ENCODE measurements at regions not wholly inside any gene's neighbourhood (a gene's known extent, or its start where the extent isn't known, plus 50 kb on each side); places are given as distances from the start of the nearest gene placed in this dataset.
"Not testable (repeated sequence)": the region's sequence is repeated elsewhere in the genome, so short reads cannot be mapped to it uniquely, and the experiment has no call there.

GRCh38 chr3:24565053-24565452, 70.4 kb upstream of the THRB start:
- 48 to 55% methylated on average over 1 of the region's 1 CpG for WGBS, 2 donors
- no peaks in the 10 kb centered on the region for H3K4me1 ChIP-seq
- no peaks in the 10 kb centered on the region for H3K27me3 ChIP-seq
- no peaks in the 10 kb centered on the region for H3K36me3 ChIP-seq
- no peak for DNase-seq
- TF ChIP-seq POLR2A (IDR thresholded peaks at IDR 0.05) = no peak
- TF ChIP-seq CTCF (IDR thresholded peaks at IDR 0.05) = no peak
- intact Hi-C loops (cut with DNase I) = no loop called here
- H3K9me3 ChIP-seq = peaks cover 0 to 4% (median 0%) of the 10 kb centered on the region in 3 donors
- H3K27ac ChIP-seq = no peak overlapping the region
- no peak overlapping the region for H3K4me3 ChIP-seq

- Histone ChIP-seq H3K4me1 (no peaks in the 10 kb centered on the region), H3K27me3 (no peaks in the 10 kb centered on the region), H3K9me3 (peaks cover 0 to 4% (median 0%) of the 10 kb centered on the region in 3 donors), H3K36me3 (no peaks in the 10 kb centered on the region), H3K27ac (no peak overlapping the region), H3K4me3 (no peak overlapping the region)
- WGBS, 2 donors = 87 to 88% methylated on average over 1 of the region's 1 CpG
- no peak for TF ChIP-seq CTCF (IDR thresholded peaks at IDR 0.05)
- TF ChIP-seq POLR2A (IDR thresholded peaks at IDR 0.05) = no peak
- DNase-seq = no peak
- intact Hi-C loops (cut with DNase I) = no loop called here
These were observed 71.0 kb upstream of the THRB start for GRCh38 chr3:24565656-24566055.

- Histone ChIP-seq H3K4me1 (no peaks in the 10 kb centered on the region), H3K27me3 (no peaks in the 10 kb centered on the region), H3K27ac (no peak overlapping the region), H3K9me3 (peaks cover 0 to 4% (median 0%) of the 10 kb centered on the region in 3 donors), H3K36me3 (no peaks in the 10 kb centered on the region), H3K4me3 (no peak overlapping the region)
- intact Hi-C loops (cut with DNase I) = no loop called here
- TF ChIP-seq POLR2A (IDR thresholded peaks at IDR 0.05) (no peak), CTCF (IDR thresholded peaks at IDR 0.05) (no peak)
- DNase-seq = no peak
- 86 to 89% methylated on average over 5 to 11 of the region's 15 CpGs for WGBS, 2 donors
These were observed 72.3 kb upstream of the THRB start for GRCh38 chr3:24566927-24567326.

GRCh38 chr3:24572409-24572808, 77.8 kb upstream of the THRB start:
- WGBS, 2 donors = 92% methylated on average over 6 of the region's 6 CpGs

GRCh38 chr3:24573576-24573975, 78.9 kb upstream of the THRB start:
- intact Hi-C loops (cut with DNase I) = no loop called here
- WGBS, 2 donors = 71 to 73% methylated on average over 5 of the region's 5 CpGs

More at GRCh38 chr3:24572409-24572808, 77.8 kb upstream of the THRB start:
- H3K4me3 ChIP-seq; H3K4me1 ChIP-seq; H3K9me3 ChIP-seq; H3K27me3 ChIP-seq; intact Hi-C loops (cut with DNase I); H3K27ac ChIP-seq; H3K36me3 ChIP-seq; DNase-seq: not testable (repeated sequence)

More at GRCh38 chr3:24573576-24573975, 78.9 kb upstream of the THRB start:
- Histone ChIP-seq H3K27ac (no peak overlapping the region), H3K4me1 (no peaks in the 10 kb centered on the region), H3K27me3 (no peaks in the 10 kb centered on the region), H3K36me3 (no peaks in the 10 kb centered on the region), H3K4me3 (no peak overlapping the region), H3K9me3 (no peaks in the 10 kb centered on the region)
- DNase-seq = no peak
- TF ChIP-seq CTCF (IDR thresholded peaks at IDR 0.05) (no peak), POLR2A (IDR thresholded peaks at IDR 0.05) (no peak)
